ENCODE measurements at regions not wholly inside any gene's neighbourhood (a gene's known extent, or its start where the extent isn't known, plus 50 kb on each side); places are given as distances from the start of the nearest gene placed in this dataset.

- TF ChIP-seq FOXM1 (IDR thresholded peaks at IDR 0.05; ENCODE audit: borderline replicate concordance, low read depth) (no peak), RAD21 (IDR thresholded peaks at IDR 0.05; ENCODE audit: low read depth) (no peak), YY1 (IDR thresholded peaks at IDR 0.05; ENCODE audit: low read depth) (no peak), CEBPB (IDR thresholded peaks at IDR 0.05) (no peak), REST (IDR thresholded peaks at IDR 0.05; ENCODE audit: low read depth) (no peak), ZBTB7A (IDR thresholded peaks at IDR 0.05; ENCODE audit: low read depth) (no peak), TCF12 (IDR thresholded peaks at IDR 0.05; ENCODE audit: low read depth) (no peak), CREB1 (IDR thresholded peaks at IDR 0.05; ENCODE audit: low read depth) (no peak), EP300 (IDR thresholded peaks at IDR 0.05; ENCODE audit: borderline replicate concordance) (no peak), USF1 (IDR thresholded peaks at IDR 0.05) (no peak), MAX (IDR thresholded peaks at IDR 0.05) (no peak), NFIC (IDR thresholded peaks at IDR 0.05) (no peak)
Measured at GRCh38 chr6:169388395-169389166, 134.9 kb upstream of the THBS2 start.

- TF ChIP-seq ZBTB7A (IDR thresholded peaks at IDR 0.05; ENCODE audit: low read depth) (no peak), REST (IDR thresholded peaks at IDR 0.05; ENCODE audit: low read depth) (no peak), USF1 (IDR thresholded peaks at IDR 0.05) (no peak), EP300 (IDR thresholded peaks at IDR 0.05; ENCODE audit: borderline replicate concordance) (no peak), EGR1 (IDR thresholded peaks at IDR 0.05) (no peak), YY1 (IDR thresholded peaks at IDR 0.05; ENCODE audit: low read depth) (no peak), FOXM1 (IDR thresholded peaks at IDR 0.05; ENCODE audit: borderline replicate concordance, low read depth) (no peak), RAD21 (IDR thresholded peaks at IDR 0.05; ENCODE audit: low read depth) (no peak), TCF12 (IDR thresholded peaks at IDR 0.05; ENCODE audit: low read depth) (no peak), MAX (IDR thresholded peaks at IDR 0.05) (no peak)
Measured at GRCh38 chr6:169387809-169388383, 134.2 kb upstream of the THBS2 start.

GRCh38 chr6:169386411-169387057, 132.9 kb upstream of the THBS2 start:
- no peak for TF ChIP-seq TAF1 (IDR thresholded peaks at IDR 0.05; ENCODE audit: low read depth)
- no peak for TF ChIP-seq TEAD4 (IDR thresholded peaks at IDR 0.05)
- no peak for TF ChIP-seq CREB1 (IDR thresholded peaks at IDR 0.05; ENCODE audit: low read depth)
- TF ChIP-seq TCF12 (IDR thresholded peaks at IDR 0.05; ENCODE audit: low read depth), result no peak
- no peak for TF ChIP-seq CEBPB (IDR thresholded peaks at IDR 0.05)
- no peak for TF ChIP-seq FOXM1 (IDR thresholded peaks at IDR 0.05; ENCODE audit: borderline replicate concordance, low read depth)
- no peak for TF ChIP-seq EGR1 (IDR thresholded peaks at IDR 0.05)
- no peak for TF ChIP-seq MAX (IDR thresholded peaks at IDR 0.05)
- TF ChIP-seq RAD21 (IDR thresholded peaks at IDR 0.05; ENCODE audit: low read depth), result no peak
- TF ChIP-seq EP300 (IDR thresholded peaks at IDR 0.05; ENCODE audit: borderline replicate concordance), result no peak
- TF ChIP-seq ZBTB7A (IDR thresholded peaks at IDR 0.05; ENCODE audit: low read depth), result no peak
- TF ChIP-seq USF1 (IDR thresholded peaks at IDR 0.05), result no peak
- TF ChIP-seq NFIC (IDR thresholded peaks at IDR 0.05), result no peak
- TF ChIP-seq REST (IDR thresholded peaks at IDR 0.05; ENCODE audit: low read depth), result no peak
- no peak for TF ChIP-seq YY1 (IDR thresholded peaks at IDR 0.05; ENCODE audit: low read depth)
